ENCODE measurements at regions not wholly inside any gene's neighbourhood (a gene's known extent, or its start where the extent isn't known, plus 50 kb on each side); places are given as distances from the start of the nearest gene placed in this dataset.

- no peak for DNase-seq (ENCODE audit: low spot score in 2 of 2)
Observed at GRCh38 chr6:148074291-148074690, 268.3 kb upstream of the SASH1 start.

GRCh38 chr6:148074738-148075137 is 267.9 kb upstream of the SASH1 start:
- FAIRE-seq (no peak), DNase-seq (ENCODE audit: low spot score in 2 of 2) (no peak)

More at GRCh38 chr6:148074291-148074690, 268.3 kb upstream of the SASH1 start:
- no peak for FAIRE-seq

- FAIRE-seq (no peak), DNase-seq (ENCODE audit: low spot score in 2 of 2) (no peak)
Observed at GRCh38 chr6:148075352-148075751, 267.3 kb upstream of the SASH1 start.

- DNase-seq (ENCODE audit: low spot score in 2 of 2) (no peak), FAIRE-seq (no peak)
Observed at GRCh38 chr6:148076051-148076450, 266.6 kb upstream of the SASH1 start.

- FAIRE-seq (no peak), DNase-seq (ENCODE audit: low spot score in 2 of 2) (no peak)
Observed at GRCh38 chr6:148080315-148080714, 262.3 kb upstream of the SASH1 start.

GRCh38 chr6:148081076-148081475 is 261.6 kb upstream of the SASH1 start:
- FAIRE-seq (no peak), DNase-seq (ENCODE audit: low spot score in 2 of 2) (no peak)

- no peak for FAIRE-seq
- DNase-seq (ENCODE audit: low spot score in 2 of 2) = no peak
Observed at GRCh38 chr6:148082044-148082443, 260.6 kb upstream of the SASH1 start.

GRCh38 chr6:148082696-148083095 is 259.9 kb upstream of the SASH1 start:
- no peak for DNase-seq (ENCODE audit: low spot score in 2 of 2)
- FAIRE-seq = no peak

- DNase-seq (ENCODE audit: low spot score in 2 of 2) = no peak
Observed at GRCh38 chr6:148085631-148086331, 256.9 kb upstream of the SASH1 start.

GRCh38 chr6:148086386-148086785 is 256.3 kb upstream of the SASH1 start:
- DNase-seq (ENCODE audit: low spot score in 2 of 2) (no peak), FAIRE-seq (no peak)

More at GRCh38 chr6:148085631-148086331, 256.9 kb upstream of the SASH1 start:
- FAIRE-seq = no peak

- DNase-seq (ENCODE audit: low spot score in 2 of 2) (no peak), FAIRE-seq (no peak)
Observed at GRCh38 chr6:148086843-148087242, 255.8 kb upstream of the SASH1 start.

GRCh38 chr6:148087659-148088058 is 255.0 kb upstream of the SASH1 start:
- FAIRE-seq = no peak
- no peak for DNase-seq (ENCODE audit: low spot score in 2 of 2)

GRCh38 chr6:148090326-148090725 is 252.3 kb upstream of the SASH1 start:
- FAIRE-seq = no peak
- DNase-seq (ENCODE audit: low spot score in 2 of 2) = no peak

GRCh38 chr6:148091394-148091793 is 251.2 kb upstream of the SASH1 start:
- FAIRE-seq (no peak), DNase-seq (ENCODE audit: low spot score in 2 of 2) (no peak)

GRCh38 chr6:148103436-148103835 is 239.2 kb upstream of the SASH1 start:
- DNase-seq (ENCODE audit: low spot score in 2 of 2) (no peak), FAIRE-seq (no peak)

- no peak for FAIRE-seq
Observed at GRCh38 chr6:148104131-148104530, 238.5 kb upstream of the SASH1 start.

GRCh38 chr6:148105695-148106094 is 236.9 kb upstream of the SASH1 start:
- FAIRE-seq = no peak
- no peak for DNase-seq (ENCODE audit: low spot score in 2 of 2)

More at GRCh38 chr6:148104131-148104530, 238.5 kb upstream of the SASH1 start:
- DNase-seq (ENCODE audit: low spot score in 2 of 2) = no peak

GRCh38 chr6:148107911-148108310 is 234.7 kb upstream of the SASH1 start:
- DNase-seq (ENCODE audit: low spot score in 2 of 2) (no peak), FAIRE-seq (no peak)

- FAIRE-seq = no peak
- no peak for DNase-seq (ENCODE audit: low spot score in 2 of 2)
Observed at GRCh38 chr6:148109732-148110131, 232.9 kb upstream of the SASH1 start.

GRCh38 chr6:148110925-148111324 is 231.7 kb upstream of the SASH1 start:
- FAIRE-seq (no peak), DNase-seq (ENCODE audit: low spot score in 2 of 2) (no peak)

- DNase-seq (ENCODE audit: low spot score in 2 of 2) (no peak), FAIRE-seq (no peak)
Observed at GRCh38 chr6:148112851-148113319, 229.8 kb upstream of the SASH1 start.

- DNase-seq (ENCODE audit: low spot score in 2 of 2) = no peak
- FAIRE-seq = no peak
Observed at GRCh38 chr6:148116001-148116400, 226.6 kb upstream of the SASH1 start.

- FAIRE-seq = no peak
- no peak for DNase-seq (ENCODE audit: low spot score in 2 of 2)
Observed at GRCh38 chr6:148118244-148118643, 224.4 kb upstream of the SASH1 start.

Data from frontal cortex (tissue), 3 donors.